H1 (cell line): ENCODE measurements at regions not wholly inside any gene's neighbourhood (a gene's known extent, or its start where the extent isn't known, plus 50 kb on each side); places are given as distances from the start of the nearest gene placed in this dataset.

ENCODE experiments used
- CTCF ChIA-PET: fragments of 300-600 bp; sonication (Branson Sonifier 250); formaldehyde crosslinking; loops from one replicate; lab custom pipeline; 2021; ENCODE audit not compliant: partially characterized antibody; lab: Charles Lee
- POLR2A ChIA-PET: fragments of 300-600 bp; sonication (Branson Sonifier 250); formaldehyde crosslinking; loops from one replicate; lab custom pipeline; 2021; ENCODE audit warnings: inconsistent platforms; ENCODE audit not compliant: partially characterized antibody; lab: Charles Lee
- DNase-seq, 2 experiments: peaks; one replicate each; pipeline versions ENCODE4 v3.0.0 to v3.0.0-alpha.2; 2010 to 2022; ENCODE audit warnings: low spot score in 2 of 2, low read depth in 1 of 2, mixed read lengths in 1 of 2
- FAIRE-seq: peaks from 2 replicates; lab custom pipeline; 2011; peaks lifted over from hg19 to GRCh38; lab: Jason Lieb, UNC
- H2AFZ ChIP-seq: 2 replicates; pipeline ENCODE4 v1.8.1; 2012; ENCODE audit warnings: low read length, inconsistent platforms
- H2AK5ac ChIP-seq: 2 replicates; pipeline ENCODE4 v1.6.1; 2013; ENCODE audit warnings: low read depth, low read length
- H2BK120ac ChIP-seq: replicated peaks from 2 replicates; pipeline ENCODE3; 2013; ENCODE audit warnings: low read depth, low read length, inconsistent platforms
- H2BK12ac ChIP-seq: 2 replicates; pipeline ENCODE4 v1.6.1; 2013; ENCODE audit warnings: low read depth, low read length
- H2BK15ac ChIP-seq: 2 replicates; pipeline ENCODE4 v1.6.1; 2013; ENCODE audit warnings: low read length
- H2BK20ac ChIP-seq: 2 replicates; pipeline ENCODE4 v1.6.1; 2013; ENCODE audit warnings: low read length
- H2BK5ac ChIP-seq: 2 replicates; pipeline ENCODE4 v1.6.1; 2013; ENCODE audit warnings: low read depth, low read length
- H3K14ac ChIP-seq: 2 replicates; pipeline ENCODE4 v1.6.1; 2013; ENCODE audit warnings: inconsistent platforms; ENCODE audit not compliant: insufficient read length
- H3K18ac ChIP-seq: 2 replicates; pipeline ENCODE4 v1.6.1; 2013; ENCODE audit warnings: low read length; ENCODE audit errors: extremely low read depth
- H3K23ac ChIP-seq: 2 replicates; pipeline ENCODE4 v1.6.1; 2013; ENCODE audit warnings: inconsistent platforms; ENCODE audit not compliant: insufficient read length
- H3K23me2 ChIP-seq: 2 replicates; pipeline ENCODE4 v1.6.1; 2013; ENCODE audit warnings: low read depth, low read length
- H3K27ac ChIP-seq: 2 replicates; pipeline ENCODE4 v1.6.1; 2011; ENCODE audit warnings: low read depth, low read length, inconsistent platforms
- H3K27me3 ChIP-seq, 4 experiments: replicated peaks in 1 of 4; 1 replicate in 1 of 4; 2 replicates in 3 of 4; pipeline versions ENCODE4 v1.6.1 to v1.8.1; 2011 to 2013; ENCODE audit warnings: low read length in 3 of 4, mild to moderate bottlenecking in 3 of 4, inconsistent platforms in 2 of 4, mixed read lengths in 2 of 4, moderate library complexity in 1 of 4; ENCODE audit not compliant: control insufficient read depth in 3 of 4, insufficient read depth in 3 of 4; ENCODE audit errors: extremely low read depth in 1 of 4
- H3K36me3 ChIP-seq, 4 experiments: 2 replicates each; pipeline versions ENCODE4 v1.6.1 to v1.8.1; 2011 to 2013; ENCODE audit warnings: mild to moderate bottlenecking in 4 of 4, low read length in 3 of 4, moderate library complexity in 2 of 4, control low read depth in 1 of 4, inconsistent platforms in 1 of 4; ENCODE audit not compliant: insufficient read depth in 4 of 4, control insufficient read depth in 2 of 4
- H3K4ac ChIP-seq: replicated peaks from 2 replicates; pipeline ENCODE3; 2013; ENCODE audit warnings: low read length, low read depth, mixed read lengths, inconsistent platforms; ENCODE audit not compliant: insufficient read length
- H3K4me1 ChIP-seq, 4 experiments: replicated peaks in 1 of 4; 1 replicate in 1 of 4; 2 replicates in 3 of 4; pipeline versions ENCODE4 v1.6.1 to v1.8.1; 2011 to 2013; ENCODE audit warnings: low read length in 3 of 4, inconsistent platforms in 2 of 4, mixed read lengths in 1 of 4; ENCODE audit not compliant: insufficient read depth in 4 of 4, control insufficient read depth in 3 of 4
- H3K4me2 ChIP-seq, 2 experiments: 2 replicates each; pipeline versions ENCODE4 v1.6.1 to v1.8.1; 2011 to 2013; ENCODE audit warnings: low read depth in 2 of 2, low read length in 2 of 2, control low read depth in 1 of 2, inconsistent platforms in 1 of 2, mild to moderate bottlenecking in 1 of 2; ENCODE audit not compliant: insufficient read depth in 1 of 2
- H3K4me3 ChIP-seq, 4 experiments: fragments of 200-600, 300-600 bp in 1 of 4; sonication (generic), shearing (Covaris generic), sonication (Bioruptor Twin) in 1 of 4; 2 replicates each; pipeline versions ENCODE4 v1.5.1 to v1.8.1; 2011 to 2016; ENCODE audit warnings: low read length in 4 of 4, low read depth in 3 of 4, control low read depth in 2 of 4, inconsistent platforms in 2 of 4, mild to moderate bottlenecking in 2 of 4, mixed read lengths in 1 of 4, moderate library complexity in 1 of 4; ENCODE audit not compliant: insufficient read depth in 2 of 4; ENCODE audit errors: extremely low read depth in 1 of 4
- H3K56ac ChIP-seq: replicated peaks from 2 replicates; pipeline ENCODE3; 2013; ENCODE audit warnings: low read depth, mild to moderate bottlenecking, mixed read lengths, low read length, inconsistent platforms; ENCODE audit not compliant: insufficient read length
- H3K79me1 ChIP-seq: 2 replicates; pipeline ENCODE4 v1.6.1; 2013; ENCODE audit warnings: low read depth, low read length, control low read depth
- H3K79me2 ChIP-seq, 2 experiments: 2 replicates each; pipeline versions ENCODE4 v1.6.1 to v1.8.1; 2012 to 2013; ENCODE audit warnings: low read length in 2 of 2, mild to moderate bottlenecking in 2 of 2, inconsistent platforms in 1 of 2; ENCODE audit not compliant: insufficient read depth in 2 of 2, control insufficient read depth in 1 of 2
- H3K9ac ChIP-seq, 4 experiments: replicated peaks in 1 of 4; 1 replicate in 1 of 4; 2 replicates in 3 of 4; pipeline versions ENCODE4 v1.6.1 to v1.8.1; 2011 to 2013; ENCODE audit warnings: low read depth in 3 of 4, low read length in 3 of 4, control low read depth in 2 of 4, mild to moderate bottlenecking in 2 of 4, moderate library complexity in 2 of 4, inconsistent platforms in 1 of 4; ENCODE audit errors: extremely low read depth in 1 of 4
- H3K9me3 ChIP-seq, 2 experiments: 2 replicates each; pipeline versions ENCODE4 v1.6.1 to v1.8.1; 2012 to 2013; ENCODE audit warnings: mild to moderate bottlenecking in 2 of 2, moderate library complexity in 2 of 2, control low read depth in 1 of 2, inconsistent platforms in 1 of 2, low read depth in 1 of 2, low read length in 1 of 2, mixed read lengths in 1 of 2; ENCODE audit not compliant: insufficient read depth in 2 of 2
- H4K20me1 ChIP-seq, 2 experiments: replicated peaks in 1 of 2; 2 replicates each; pipeline versions ENCODE3 to v1.8.1; 2011 to 2013; ENCODE audit warnings: inconsistent platforms in 2 of 2, low read length in 2 of 2, mild to moderate bottlenecking in 1 of 2; ENCODE audit not compliant: insufficient read depth in 2 of 2, control insufficient read depth in 1 of 2
- H4K5ac ChIP-seq: 2 replicates; pipeline ENCODE4 v1.6.1; 2013; ENCODE audit warnings: low read length, low read depth, mixed read lengths, inconsistent platforms; ENCODE audit not compliant: insufficient read length
- H4K8ac ChIP-seq: 2 replicates; pipeline ENCODE4 v1.8.0; 2013; ENCODE audit warnings: mild to moderate bottlenecking, moderate library complexity, low read length, inconsistent platforms; ENCODE audit not compliant: insufficient read depth; ENCODE audit errors: extremely low read depth
- H4K91ac ChIP-seq: replicated peaks from 2 replicates; pipeline ENCODE3; 2013; ENCODE audit warnings: low read length, mixed read lengths, inconsistent platforms; ENCODE audit not compliant: insufficient read length
- EP300 ChIP-seq, 2 experiments: IDR thresholded peaks; 1 replicate in 1 of 2; 2 replicates in 1 of 2; pipeline ENCODE4 v1.6.1; 2011 to 2012; ENCODE audit warnings: low read depth in 2 of 2, low read length in 2 of 2, mild to moderate bottlenecking in 2 of 2, borderline replicate concordance in 1 of 2, inconsistent platforms in 1 of 2, moderate library complexity in 1 of 2
- GABPA ChIP-seq: IDR thresholded peaks from 2 replicates; pipeline ENCODE4 v1.6.1; 2011; ENCODE audit warnings: mild to moderate bottlenecking, low read length, moderate library complexity, borderline replicate concordance; ENCODE audit not compliant: insufficient read depth
- JUN ChIP-seq: IDR thresholded peaks from 2 replicates; pipeline ENCODE4 v1.6.1; 2011; ENCODE audit warnings: low read depth, mild to moderate bottlenecking, improper control_type of control experiment, low read length
- KDM4A ChIP-seq: IDR thresholded peaks from one replicate; pipeline ENCODE4 v1.7.1; 2012; ENCODE audit warnings: low read depth, mild to moderate bottlenecking, moderate library complexity, low read length, inconsistent platforms; ENCODE audit not compliant: severe bottlenecking
- NRF1 ChIP-seq: IDR thresholded peaks from 2 replicates; pipeline ENCODE4 v1.6.1; 2011; ENCODE audit warnings: mild to moderate bottlenecking, low read depth, low read length, improper control_type of control experiment
- SAP30 ChIP-seq: fragments of 300-600 bp; sonication (generic); IDR thresholded peaks from 2 replicates; pipeline ENCODE4 v1.7.1; 2012; ENCODE audit warnings: low read length, moderate library complexity, mild to moderate bottlenecking, inconsistent platforms; ENCODE audit not compliant: insufficient read depth, insufficient replicate concordance
- SP2 ChIP-seq: IDR thresholded peaks from 2 replicates; pipeline ENCODE4 v1.6.1; 2012; ENCODE audit warnings: mild to moderate bottlenecking, low read length, inconsistent platforms
- SUZ12 ChIP-seq: fragments of 200-600 bp; sonication (generic); IDR thresholded peaks from 2 replicates; pipeline ENCODE4 v1.6.1; 2012; ENCODE audit warnings: mild to moderate bottlenecking, inconsistent platforms, low read length, moderate library complexity, mixed read lengths
- TCF12 ChIP-seq: IDR thresholded peaks from 2 replicates; pipeline ENCODE4 v1.6.1; 2011; ENCODE audit warnings: low read depth, mild to moderate bottlenecking, low read length
- WGBS, 2 experiments: shearing (Covaris generic) in 1 of 2; methylation state at CpG; one replicate each; pipeline versions ENCODE4 v1.1.6 to v1.1.7; 2013 to 2015; ENCODE audit warnings: low lambda C conversion rate in 2 of 2, mixed read lengths in 2 of 2, inconsistent platforms in 1 of 2, low coverage in 1 of 2, missing lambda C conversion rate in 1 of 2; ENCODE audit not compliant: insufficient replicate concordance in 2 of 2, insufficient coverage in 1 of 2, insufficient read length in 1 of 2; ENCODE audit errors: extremely low coverage in 1 of 2, missing lambda C conversion rate in 1 of 2; 5-methylcytosine and 5-hydroxymethylcytosine counted together

DNA sequence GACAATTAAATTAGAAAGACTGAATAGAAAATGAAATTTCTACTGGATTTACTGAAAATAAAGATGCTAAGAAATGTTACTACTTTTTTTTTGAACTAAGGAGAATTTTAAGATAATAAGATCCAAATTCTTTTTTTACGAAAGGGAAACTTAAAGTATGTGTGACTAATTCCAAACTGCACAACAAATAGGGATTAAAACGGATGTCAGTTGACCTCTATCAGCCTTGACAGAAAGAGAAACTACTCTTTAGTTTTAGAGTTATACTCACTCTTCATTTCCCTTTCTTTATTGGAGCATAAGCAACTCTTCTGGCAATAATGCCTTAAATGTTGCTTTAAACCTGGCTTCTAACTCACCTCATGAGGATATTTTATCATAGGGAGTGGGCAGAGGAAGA lies 273.8 kb downstream of the SLITRK6 start:
- Histone ChIP-seq H4K91ac (no peak overlapping the region), H2AFZ (no peak overlapping the region), H2BK12ac (no peak overlapping the region), H3K4me1 (no peaks in the 10 kb centered on the region), H3K79me2 (no peaks in the 10 kb centered on the region), H4K8ac (no peak overlapping the region), H3K56ac (no peak overlapping the region), H4K5ac (no peak overlapping the region), H3K9ac (no peak overlapping the region), H2BK120ac (no peak overlapping the region), H3K4me3 (no peak overlapping the region), H3K9me3 (no peaks in the 10 kb centered on the region)
- CTCF ChIA-PET = no interaction called here
- POLR2A ChIA-PET = no interaction called here
- WGBS, 2 experiments = 93% methylated on average over 2 of the region's 2 CpGs; no CpG with 5 or more reads in 1 of the 2 experiments
- no peak for DNase-seq
- no peak for TF ChIP-seq SP2
- TF ChIP-seq SAP30 = no peak
- no peak for TF ChIP-seq EP300 (IDR thresholded peaks at IDR 0.05; ENCODE audit: borderline replicate concordance in 1 of 2, low read depth in 2 of 2, low read length in 2 of 2)
- TF ChIP-seq GABPA = no peak
- TF ChIP-seq SUZ12 = no peak
- TF ChIP-seq NRF1 = no peak
- TF ChIP-seq TCF12 = no peak
- TF ChIP-seq KDM4A = no peak
- TF ChIP-seq JUN = no peak
- TF ChIP-seq, all 59 proteins: peak for 0
- Histone ChIP-seq H3K23me2 (no peaks in the 10 kb centered on the region), H2BK5ac (no peak overlapping the region), H4K20me1 (no peaks in the 10 kb centered on the region), H3K27ac (no peak overlapping the region), H2AK5ac (no peak overlapping the region), H2BK15ac (no peak overlapping the region), H3K4ac (no peak overlapping the region), H3K4me2 (no peak overlapping the region), H3K23ac (no peak overlapping the region), H3K18ac (no peak overlapping the region), H3K14ac (no peak overlapping the region), H3K27me3 (no peaks in the 10 kb centered on the region), H2BK20ac (no peak overlapping the region), H3K79me1 (no peaks in the 10 kb centered on the region), H3K36me3 (no peaks in the 10 kb centered on the region)
- FAIRE-seq = no peak
